PC-9 (cell line): ENCODE measurements at regions not wholly inside any gene's neighbourhood (a gene's known extent, or its start where the extent isn't known, plus 50 kb on each side); places are given as distances from the start of the nearest gene placed in this dataset.

Experiments
- BruUV-seq: library from RNA; stranded (reverse); fragments of 400-500 nt; replicated peaks from 2 replicates; lab custom pipeline; 2021; lab: Mats Ljungman, UMichigan
- CTCF ChIA-PET: fragments of 300-600 bp; sonication (Branson Sonifier 250); formaldehyde crosslinking; loops from one replicate; lab custom pipeline; 2022; ENCODE audit warnings: antibody characterized with exemption; lab: Charles Lee
- POLR2A ChIA-PET: fragments of 300-600 bp; sonication (Branson Sonifier 250); formaldehyde crosslinking; loops from one replicate; lab custom pipeline; 2022; ENCODE audit warnings: antibody characterized with exemption; ENCODE audit not compliant: unreplicated experiment; lab: Charles Lee
- DNase-seq, 2 experiments: peaks; one replicate each; pipeline versions ENCODE4 v3.0.0 to v3.0.0-alpha.2; 2015 to 2022; ENCODE audit warnings: mixed read lengths in 1 of 2
- H2AFZ ChIP-seq: fragments of 200-600 bp; sonication (generic); 2 replicates; pipeline ENCODE4 v1.8.1; 2017; ENCODE audit warnings: antibody characterized with exemption
- H3F3A ChIP-seq: fragments of 200-600 bp; sonication (generic); 2 replicates; pipeline ENCODE4 v1.8.1; 2017; ENCODE audit warnings: antibody characterized with exemption, mild to moderate bottlenecking, low read depth; ENCODE audit not compliant: insufficient read depth
- H3K27ac ChIP-seq: fragments of 200-600 bp; sonication (generic); 2 replicates; pipeline ENCODE4 v1.6.1; 2016; ENCODE audit warnings: mixed run types
- H3K27me3 ChIP-seq: fragments of 200-600 bp; sonication (generic); 2 replicates; pipeline ENCODE4 v1.6.1; 2016; ENCODE audit warnings: low read depth, mixed run types; ENCODE audit not compliant: insufficient read depth
- H3K36me3 ChIP-seq: fragments of 200-600 bp; sonication (generic); 2 replicates; pipeline ENCODE4 v1.6.1; 2016; ENCODE audit warnings: low read depth, mixed run types
- H3K4me1 ChIP-seq: fragments of 200-600 bp; sonication (generic); replicated peaks from 2 replicates; pipeline ENCODE4 v1.6.1; 2016; ENCODE audit warnings: mixed run types; ENCODE audit not compliant: insufficient read depth
- H3K4me2 ChIP-seq: fragments of 200-600 bp; sonication (generic); 2 replicates; pipeline ENCODE4 v1.6.1; 2017; ENCODE audit warnings: mixed run types
- H3K4me3 ChIP-seq: fragments of 200-600 bp; sonication (generic); 2 replicates; pipeline ENCODE4 v1.6.1; 2016; ENCODE audit warnings: mixed run types
- H3K79me2 ChIP-seq: fragments of 200-600 bp; sonication (generic); 2 replicates; pipeline ENCODE4 v1.6.1; 2017; ENCODE audit warnings: low read depth, mixed run types
- H3K9me2 ChIP-seq: fragments of 200-600 bp; sonication (generic); 2 replicates; pipeline ENCODE4 v1.8.1; 2017; ENCODE audit warnings: mild to moderate bottlenecking; ENCODE audit not compliant: insufficient read depth
- H3K9me3 ChIP-seq: fragments of 200-600 bp; sonication (generic); 2 replicates; pipeline ENCODE4 v1.8.1; 2016; ENCODE audit warnings: low read depth; ENCODE audit not compliant: insufficient read depth
- H4K20me1 ChIP-seq: fragments of 200-600 bp; sonication (generic); 2 replicates; pipeline ENCODE4 v1.8.1; 2017; ENCODE audit not compliant: insufficient read depth
- EZH2 ChIP-seq: fragments of 200-600 bp; sonication (generic); IDR thresholded peaks from 2 replicates; pipeline ENCODE4 v1.8.0; 2017; ENCODE audit warnings: antibody characterized with exemption, low read depth
- intact Hi-C: fragments of 100-400 bp; cut with micrococcal nuclease; formaldehyde crosslinking; loops from one replicate; pipeline ENCODE4 v1.10.0; 2022; ENCODE audit not compliant: unreplicated experiment
- TF ChIP-seq, protein P1 (sequence below): fragments of 200-600 bp; sonication (generic); conservative IDR thresholded peaks from 2 replicates; pipeline ENCODE4 v1.6.1; 2017; ENCODE audit warnings: mixed run types, antibody characterized with exemption, mild to moderate bottlenecking, moderate library complexity

- ChIA-PET CTCF (no interaction called here), POLR2A (no interaction called here)
- H3K9me3 ChIP-seq = no peaks in the 10 kb centered on the region
- intact Hi-C loops = no loop called here
- TF ChIP-seq, protein P1, sequence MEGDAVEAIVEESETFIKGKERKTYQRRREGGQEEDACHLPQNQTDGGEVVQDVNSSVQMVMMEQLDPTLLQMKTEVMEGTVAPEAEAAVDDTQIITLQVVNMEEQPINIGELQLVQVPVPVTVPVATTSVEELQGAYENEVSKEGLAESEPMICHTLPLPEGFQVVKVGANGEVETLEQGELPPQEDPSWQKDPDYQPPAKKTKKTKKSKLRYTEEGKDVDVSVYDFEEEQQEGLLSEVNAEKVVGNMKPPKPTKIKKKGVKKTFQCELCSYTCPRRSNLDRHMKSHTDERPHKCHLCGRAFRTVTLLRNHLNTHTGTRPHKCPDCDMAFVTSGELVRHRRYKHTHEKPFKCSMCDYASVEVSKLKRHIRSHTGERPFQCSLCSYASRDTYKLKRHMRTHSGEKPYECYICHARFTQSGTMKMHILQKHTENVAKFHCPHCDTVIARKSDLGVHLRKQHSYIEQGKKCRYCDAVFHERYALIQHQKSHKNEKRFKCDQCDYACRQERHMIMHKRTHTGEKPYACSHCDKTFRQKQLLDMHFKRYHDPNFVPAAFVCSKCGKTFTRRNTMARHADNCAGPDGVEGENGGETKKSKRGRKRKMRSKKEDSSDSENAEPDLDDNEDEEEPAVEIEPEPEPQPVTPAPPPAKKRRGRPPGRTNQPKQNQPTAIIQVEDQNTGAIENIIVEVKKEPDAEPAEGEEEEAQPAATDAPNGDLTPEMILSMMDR = no peak
- no peak for TF ChIP-seq EZH2
- H4K20me1 ChIP-seq = no peaks in the 10 kb centered on the region
- BruUV-seq = no TSS peak
- no peak overlapping the region for H3K4me3 ChIP-seq
- no peaks in the 10 kb centered on the region for H3K4me1 ChIP-seq
- H3K79me2 ChIP-seq = no peaks in the 10 kb centered on the region
- DNase-seq = no peak
- H3K36me3 ChIP-seq = no peaks in the 10 kb centered on the region
- H3F3A ChIP-seq = no peaks in the 10 kb centered on the region
- H3K4me2 ChIP-seq = no peak overlapping the region
- no peak overlapping the region for H3K27ac ChIP-seq
- H3K9me2 ChIP-seq = no peaks in the 10 kb centered on the region
- no peaks in the 10 kb centered on the region for H3K27me3 ChIP-seq
- no peak overlapping the region for H2AFZ ChIP-seq
These were observed 1430.5 kb downstream of the FAM181B start for GRCh38 chr11:81303038-81303664.

- TF ChIP-seq, protein P1 = no peak
- no peak for TF ChIP-seq EZH2
- Histone ChIP-seq H2AFZ (no peak overlapping the region), H3K9me3 (no peaks in the 10 kb centered on the region), H4K20me1 (no peaks in the 10 kb centered on the region), H3K36me3 (no peaks in the 10 kb centered on the region), H3K9me2 (no peaks in the 10 kb centered on the region), H3K4me1 (no peaks in the 10 kb centered on the region), H3K4me3 (no peak overlapping the region), H3K4me2 (no peak overlapping the region), H3K79me2 (no peaks in the 10 kb centered on the region), H3K27me3 (no peaks in the 10 kb centered on the region), H3F3A (no peaks in the 10 kb centered on the region), H3K27ac (no peak overlapping the region)
- BruUV-seq = no TSS peak
- no peak for DNase-seq
- intact Hi-C loops = no loop called here
- ChIA-PET CTCF (no interaction called here), POLR2A (no interaction called here)
These were observed 1432.4 kb downstream of the FAM181B start for GRCh38 chr11:81301166-81301830.

DNA sequence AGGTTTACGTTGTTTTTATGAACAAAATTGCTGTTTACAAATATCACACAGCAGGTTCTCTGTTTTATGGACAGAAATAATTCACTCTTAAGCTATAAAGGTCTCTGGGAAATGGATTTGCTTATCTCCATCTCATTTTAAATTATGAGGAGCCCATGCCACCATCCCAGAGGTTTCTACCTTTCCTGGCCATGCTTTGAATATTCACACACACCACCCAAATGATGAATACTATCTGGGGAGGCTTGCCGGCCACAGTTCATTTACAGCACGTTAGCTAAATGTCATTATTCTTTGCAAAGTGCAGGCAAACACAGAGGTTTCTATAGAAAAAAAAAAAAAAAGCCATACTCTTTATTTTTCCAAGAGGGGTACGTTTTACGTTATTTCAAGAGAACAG is 1446.7 kb downstream of the FAM181B start:
- Histone ChIP-seq H3K4me3 (no peak overlapping the region), H3K27me3 (no peaks in the 10 kb centered on the region), H4K20me1 (no peaks in the 10 kb centered on the region), H2AFZ (no peak overlapping the region), H3K4me1 (no peaks in the 10 kb centered on the region), H3K9me2 (no peaks in the 10 kb centered on the region; the same call in 1 of the 2 replicates), H3K79me2 (no peaks in the 10 kb centered on the region), H3F3A (no peaks in the 10 kb centered on the region), H3K4me2 (no peak overlapping the region), H3K27ac (no peak overlapping the region), H3K36me3 (no peaks in the 10 kb centered on the region), H3K9me3 (no peaks in the 10 kb centered on the region)
- BruUV-seq = no TSS peak
- POLR2A ChIA-PET = no interaction called here
- intact Hi-C loops = no loop called here
- CTCF ChIA-PET = no interaction called here
- TF ChIP-seq, protein P1 = no peak
- TF ChIP-seq EZH2 = no peak
- no peak for DNase-seq
